Suprapubic skin (tissue), 4 donors: ENCODE measurements at regions not wholly inside any gene's neighbourhood (a gene's known extent, or its start where the extent isn't known, plus 50 kb on each side); places are given as distances from the start of the nearest gene placed in this dataset.

ENCODE experiments used
- DNase-seq, 2 donors: peaks; one replicate each; pipeline ENCODE4 v3.0.0-alpha.2; 2019; ENCODE audit warnings: low spot score in 2 of 2
- H3K27ac ChIP-seq: fragments of 200-600 bp; sonication (generic); one replicate; pipeline ENCODE4 v1.5.1; 2019
- H3K27me3 ChIP-seq: fragments of 200-600 bp; sonication (generic); one replicate; pipeline ENCODE4 v1.5.1; 2019
- H3K36me3 ChIP-seq: fragments of 200-600 bp; sonication (generic); one replicate; pipeline ENCODE4 v1.5.1; 2019
- H3K4me1 ChIP-seq: fragments of 200-600 bp; sonication (generic); one replicate; pipeline ENCODE4 v1.5.1; 2019
- H3K4me3 ChIP-seq: fragments of 200-600 bp; sonication (generic); one replicate; pipeline ENCODE4 v1.5.1; 2019; ENCODE audit warnings: mild to moderate bottlenecking
- H3K9me3 ChIP-seq: fragments of 200-600 bp; sonication (generic); one replicate; pipeline ENCODE4 v1.5.1; 2019
- CTCF ChIP-seq, 2 donors: fragments of 200-600 bp in 1 of 2; fragments of 450-650 bp in 1 of 2; sonication (generic) in 1 of 2; IDR thresholded peaks; one replicate each; pipeline ENCODE4 v1.5.1; 2016 to 2019; ENCODE audit warnings: antibody characterized with exemption in 2 of 2, mild to moderate bottlenecking in 1 of 2, moderate library complexity in 1 of 2
- EP300 ChIP-seq: sonication (generic); formaldehyde crosslinking; IDR thresholded peaks from one replicate; pipeline ENCODE4 v1.6.1; 2017; ENCODE audit warnings: antibody characterized with exemption
- POLR2A ChIP-seq, 2 donors: fragments of 450-650 bp; IDR thresholded peaks; one replicate each; pipeline ENCODE4 v1.6.1; 2017; ENCODE audit warnings: antibody characterized with exemption in 2 of 2, mild to moderate bottlenecking in 2 of 2, moderate library complexity in 2 of 2
- POLR2AphosphoS5 ChIP-seq, 3 donors: sonication (generic); formaldehyde crosslinking; IDR thresholded peaks; one replicate each; pipeline ENCODE4 v1.6.1; 2017; ENCODE audit warnings: antibody characterized with exemption in 3 of 3
- WGBS: methylation state at CpG from one replicate; pipeline ENCODE4 v1.1.5; 2018; 5-methylcytosine and 5-hydroxymethylcytosine counted together

- Histone ChIP-seq H3K4me1 (peaks cover 9% of the 10 kb centered on the region), H3K4me3 (no peak overlapping the region), H3K36me3 (no peaks in the 10 kb centered on the region), H3K27me3 (no peaks in the 10 kb centered on the region), H3K9me3 (no peaks in the 10 kb centered on the region), H3K27ac (no peak overlapping the region)
- DNase-seq, result no peak
- 92% methylated on average over 2 of the region's 2 CpGs for WGBS
- TF ChIP-seq CTCF (IDR thresholded peaks at IDR 0.05) (no peak), POLR2A (IDR thresholded peaks at IDR 0.05) (no peak), EP300 (no peak)
Observed at GRCh38 chr3:30183421-30183820, 423.0 kb upstream of the TGFBR2 start.

GRCh38 chr3:30184091-30184810 is 422.1 kb upstream of the TGFBR2 start:
- no peak for DNase-seq
- Histone ChIP-seq H3K36me3 (no peaks in the 10 kb centered on the region), H3K4me1 (peaks cover 17% of the 10 kb centered on the region), H3K27ac (no peak overlapping the region), H3K27me3 (no peaks in the 10 kb centered on the region), H3K4me3 (no peak overlapping the region), H3K9me3 (no peaks in the 10 kb centered on the region)
- TF ChIP-seq CTCF (IDR thresholded peaks at IDR 0.05), result no peak
- no peak for TF ChIP-seq POLR2A (IDR thresholded peaks at IDR 0.05)
- TF ChIP-seq EP300, result no peak
- no peak for TF ChIP-seq POLR2AphosphoS5 (IDR thresholded peaks at IDR 0.05)
- WGBS, result 71% methylated on average over 1 of the region's 1 CpG

- Histone ChIP-seq H3K4me1 (peaks cover 14% of the 10 kb centered on the region), H3K27me3 (no peaks in the 10 kb centered on the region), H3K4me3 (no peak overlapping the region), H3K9me3 (no peaks in the 10 kb centered on the region), H3K27ac (no peak overlapping the region), H3K36me3 (no peaks in the 10 kb centered on the region)
- no peak for DNase-seq
- no peak for TF ChIP-seq CTCF (IDR thresholded peaks at IDR 0.05)
- TF ChIP-seq EP300, result no peak
- no peak for TF ChIP-seq POLR2AphosphoS5 (IDR thresholded peaks at IDR 0.05)
- TF ChIP-seq POLR2A (IDR thresholded peaks at IDR 0.05), result no peak
Observed at GRCh38 chr3:30185872-30186271, 420.5 kb upstream of the TGFBR2 start.

- H3K4me3 ChIP-seq, result no peak overlapping the region
- DNase-seq, result no peak
- WGBS, result 66% methylated on average over 3 of the region's 3 CpGs
- H3K4me1 ChIP-seq, result peaks cover 13% of the 10 kb centered on the region
- H3K27ac ChIP-seq, result no peak overlapping the region
- H3K9me3 ChIP-seq, result no peaks in the 10 kb centered on the region
- H3K27me3 ChIP-seq, result no peaks in the 10 kb centered on the region
- TF ChIP-seq CTCF (IDR thresholded peaks at IDR 0.05) (no peak), EP300 (no peak), POLR2A (IDR thresholded peaks at IDR 0.05) (no peak), POLR2AphosphoS5 (IDR thresholded peaks at IDR 0.05) (no peak)
- no peaks in the 10 kb centered on the region for H3K36me3 ChIP-seq
Observed at GRCh38 chr3:30186741-30187219, 419.6 kb upstream of the TGFBR2 start.

- WGBS, result 90% methylated on average over 2 of the region's 2 CpGs
- TF ChIP-seq POLR2A (IDR thresholded peaks at IDR 0.05) (no peak), POLR2AphosphoS5 (IDR thresholded peaks at IDR 0.05) (no peak), EP300 (no peak), CTCF (IDR thresholded peaks at IDR 0.05) (no peak)
- H3K4me1 ChIP-seq, result peaks cover 13% of the 10 kb centered on the region
- H3K27me3 ChIP-seq, result no peaks in the 10 kb centered on the region
- H3K36me3 ChIP-seq, result no peaks in the 10 kb centered on the region
- no peak overlapping the region for H3K4me3 ChIP-seq
- H3K9me3 ChIP-seq, result no peaks in the 10 kb centered on the region
- no peak overlapping the region for H3K27ac ChIP-seq
- no peak for DNase-seq
Observed at GRCh38 chr3:30187366-30187765, 419.0 kb upstream of the TGFBR2 start.
